HFF-Myc (cell line): ENCODE measurements at regions not wholly inside any gene's neighbourhood (a gene's known extent, or its start where the extent isn't known, plus 50 kb on each side); places are given as distances from the start of the nearest gene placed in this dataset.

Experiments
- DNase-seq: peaks from one replicate; pipeline ENCODE4 v3.0.0-alpha.2; 2011; ENCODE audit warnings: low read depth; ENCODE audit errors: extremely low read depth
- H3K4me3 ChIP-seq: replicated peaks from 2 replicates; pipeline ENCODE4 v1.5.1; 2011; ENCODE audit warnings: low read depth, mild to moderate bottlenecking, control low read depth, low read length
- CTCF ChIP-seq: IDR thresholded peaks from 2 replicates; pipeline ENCODE4 v1.5.1; 2012; ENCODE audit warnings: mild to moderate bottlenecking, low read depth, low read length, control low read depth; ENCODE audit errors: missing control alignments

GRCh38 chr21:24628046-24628445 is 979.2 kb downstream of the MRPL39 start:
- H3K4me3 ChIP-seq = no peak overlapping the region
- TF ChIP-seq CTCF = no peak
- no peak for DNase-seq

GRCh38 chr21:24617819-24618218 is 989.5 kb downstream of the MRPL39 start:
- no peak overlapping the region for H3K4me3 ChIP-seq
- no peak for DNase-seq
- no peak for TF ChIP-seq CTCF

- H3K4me3 ChIP-seq = no peak overlapping the region
- no peak for DNase-seq
- TF ChIP-seq CTCF = no peak
Observed at GRCh38 chr21:24594082-24594481, 1013.2 kb downstream of the MRPL39 start.

- TF ChIP-seq CTCF = no peak
- no peak for DNase-seq
- no peak overlapping the region for H3K4me3 ChIP-seq
Observed at GRCh38 chr21:24590261-24590660, 1017.0 kb downstream of the MRPL39 start.

- no peak for TF ChIP-seq CTCF
- H3K4me3 ChIP-seq = no peak overlapping the region
- DNase-seq = no peak
Observed at GRCh38 chr21:24583473-24583872, 1023.8 kb downstream of the MRPL39 start.

GRCh38 chr21:24577301-24577700 is 1030.0 kb downstream of the MRPL39 start:
- TF ChIP-seq CTCF = no peak
- DNase-seq = no peak

GRCh38 chr21:24561291-24561690 is 1046.0 kb downstream of the MRPL39 start:
- no peak overlapping the region for H3K4me3 ChIP-seq
- no peak for DNase-seq
- TF ChIP-seq CTCF = no peak

More at GRCh38 chr21:24577301-24577700, 1030.0 kb downstream of the MRPL39 start:
- H3K4me3 ChIP-seq = no peak overlapping the region
